ENCODE measurements at regions not wholly inside any gene's neighbourhood (a gene's known extent, or its start where the extent isn't known, plus 50 kb on each side); places are given as distances from the start of the nearest gene placed in this dataset.

- no peak for DNase-seq (ENCODE audit: low spot score in 2 of 2, unreplicated experiment in 2 of 2)
- Mint-ChIP-seq H3K27me3 (ENCODE audit: low read depth) (peaks cover 17% of the 10 kb centered on the region), H3K27ac (no peak overlapping the region), H3K4me3 (no peak overlapping the region), H3K9me3 (no peaks in the 10 kb centered on the region), H3K36me3 (no peaks in the 10 kb centered on the region), H3K4me1 (no peaks in the 10 kb centered on the region)
- no peak for TF ChIP-seq CTCF (IDR thresholded peaks at IDR 0.05; ENCODE audit: unreplicated experiment)
Observed at GRCh38 chr18:70558371-70558770, 269.5 kb downstream of the SOCS6 start.

GRCh38 chr18:70554854-70555445 lies 266.1 kb downstream of the SOCS6 start:
- no peaks in the 10 kb centered on the region for H3K4me1 Mint-ChIP-seq
- no peak overlapping the region for H3K4me3 Mint-ChIP-seq
- H3K27me3 Mint-ChIP-seq (ENCODE audit: low read depth), result peaks cover 14% of the 10 kb centered on the region
- no peak overlapping the region for H3K27ac Mint-ChIP-seq
- no peak for DNase-seq (ENCODE audit: low spot score in 2 of 2, unreplicated experiment in 2 of 2)
- no peaks in the 10 kb centered on the region for H3K36me3 Mint-ChIP-seq
- H3K9me3 Mint-ChIP-seq, result no peaks in the 10 kb centered on the region
- no peak for TF ChIP-seq CTCF (IDR thresholded peaks at IDR 0.05; ENCODE audit: unreplicated experiment)

- no peak overlapping the region for H3K27ac Mint-ChIP-seq
- peaks cover 3% of the 10 kb centered on the region for H3K9me3 Mint-ChIP-seq
- H3K4me1 Mint-ChIP-seq, result no peaks in the 10 kb centered on the region
- TF ChIP-seq CTCF (IDR thresholded peaks at IDR 0.05; ENCODE audit: unreplicated experiment), result no peak
- H3K4me3 Mint-ChIP-seq, result no peak overlapping the region
- DNase-seq (ENCODE audit: low spot score in 2 of 2, unreplicated experiment in 2 of 2), result no peak
- no peaks in the 10 kb centered on the region for H3K36me3 Mint-ChIP-seq
- H3K27me3 Mint-ChIP-seq (ENCODE audit: low read depth), result peaks cover 12% of the 10 kb centered on the region
Observed at GRCh38 chr18:70553936-70554260, 265.1 kb downstream of the SOCS6 start.

GRCh38 chr18:70553245-70553935 lies 264.5 kb downstream of the SOCS6 start:
- Mint-ChIP-seq H3K27me3 (ENCODE audit: low read depth) (peaks cover 11% of the 10 kb centered on the region), H3K27ac (no peak overlapping the region), H3K4me3 (no peak overlapping the region), H3K9me3 (peaks cover 3% of the 10 kb centered on the region), H3K36me3 (no peaks in the 10 kb centered on the region), H3K4me1 (no peaks in the 10 kb centered on the region)
- TF ChIP-seq CTCF (IDR thresholded peaks at IDR 0.05; ENCODE audit: unreplicated experiment), result no peak
- no peak for DNase-seq (ENCODE audit: low spot score in 2 of 2, unreplicated experiment in 2 of 2)

GRCh38 chr18:70536370-70537062 lies 247.7 kb downstream of the SOCS6 start:
- no peaks in the 10 kb centered on the region for H3K36me3 Mint-ChIP-seq
- no peak for TF ChIP-seq CTCF (IDR thresholded peaks at IDR 0.05; ENCODE audit: unreplicated experiment)
- no peak overlapping the region for H3K4me3 Mint-ChIP-seq

More at GRCh38 chr18:70536370-70537062, 247.7 kb downstream of the SOCS6 start:
- no peak for DNase-seq (ENCODE audit: low spot score in 2 of 2, unreplicated experiment in 2 of 2)
- no peak overlapping the region for H3K27ac Mint-ChIP-seq
- H3K9me3 Mint-ChIP-seq, result peaks cover 10% of the 10 kb centered on the region
- no peaks in the 10 kb centered on the region for H3K27me3 Mint-ChIP-seq (ENCODE audit: low read depth)
- no peaks in the 10 kb centered on the region for H3K4me1 Mint-ChIP-seq
